Adrenal gland (tissue), 9 donors: ENCODE measurements at regions not wholly inside any gene's neighbourhood (a gene's known extent, or its start where the extent isn't known, plus 50 kb on each side); places are given as distances from the start of the nearest gene placed in this dataset.
"Not testable (repeated sequence)": the region's sequence is repeated elsewhere in the genome, so short reads cannot be mapped to it uniquely, and the experiment has no call there.

Source experiments
- DNase-seq, 7 donors: peaks; one replicate each; pipeline ENCODE4 v3.0.0-alpha.2; 2019 to 2020
- H3K27ac ChIP-seq, 5 donors: fragments of 200-600 bp; sonication (generic) in 4 of 5; 1 replicate in 3 of 5; 2 replicates in 2 of 5; pipeline versions ENCODE4 v1.5.1 to v1.8.0; 2016 to 2020; ENCODE audit warnings: mild to moderate bottlenecking in 1 of 5
- H3K27me3 ChIP-seq: fragments of 200-600 bp; 2 replicates; pipeline ENCODE4 v1.8.0; 2021
- H3K36me3 ChIP-seq, 2 donors: fragments of 200-600 bp; replicated peaks in 1 of 2; 1 replicate in 1 of 2; 2 replicates in 1 of 2; pipeline versions ENCODE4 v1.5.1 to v1.8.0; 2018 to 2022
- H3K4me1 ChIP-seq, 2 donors: fragments of 200-600 bp; replicated peaks in 1 of 2; 1 replicate in 1 of 2; 2 replicates in 1 of 2; pipeline versions ENCODE4 v1.5.1 to v1.8.0; 2018 to 2021
- H3K4me3 ChIP-seq, 4 donors: fragments of 200-600 bp; sonication (generic) in 3 of 4; one replicate each; pipeline ENCODE4 v1.5.1; 2016 to 2018
- H3K9me3 ChIP-seq, 3 donors: fragments of 200-600 bp; sonication (generic) in 1 of 3; replicated peaks in 1 of 3; 1 replicate in 2 of 3; 2 replicates in 1 of 3; pipeline versions ENCODE4 v1.5.1 to v1.8.0; 2016 to 2021
- CTCF ChIP-seq, 6 experiments: fragments of 450-650 bp in 4 of 6; fragments of 200-600 bp in 2 of 6; sonication (generic) in 1 of 6; IDR thresholded peaks; 1 replicate in 5 of 6; 2 replicates in 1 of 6; pipeline versions ENCODE4 v1.5.1 to v1.8.0; 2016 to 2021; ENCODE audit warnings: antibody characterized with exemption in 6 of 6, mild to moderate bottlenecking in 2 of 6, moderate library complexity in 1 of 6
- POLR2A ChIP-seq, 2 donors: fragments of 450-650 bp; IDR thresholded peaks; one replicate each; pipeline ENCODE4 v1.6.1; 2017; ENCODE audit warnings: antibody characterized with exemption in 2 of 2, mild to moderate bottlenecking in 2 of 2, moderate library complexity in 1 of 2
- WGBS, 4 donors: extraction: QIAGEN DNeasy Blood & Tissue Kit in 2 of 4; methylation state at CpG; one replicate each; pipeline versions ENCODE4 v1.1.5 to v1.1.7; 2013 to 2017; 5-methylcytosine and 5-hydroxymethylcytosine counted together
- intact Hi-C, 2 donors: fragments of 100-400 bp; cut with DNase I; formaldehyde crosslinking; loops; one replicate each; pipeline versions ENCODE4 v1.14.1 to v1.15.0; 2022 to 2023
- donor health status: healthy with polysubstance abuse.
- donor health status: Bipolar disorder and iron deficiency.
- donor health status: DM: yes; HTN: yes; CAD: no.
- donor health status: DM: no; HTN: no; CAD: no.
- donor health status: DM: no; HTN: no; CAD: no.

GRCh38 chr3:39725321-39725720 is 84.1 kb upstream of the MYRIP start:
- no peaks in the 10 kb centered on the region for H3K9me3 ChIP-seq
- no peak overlapping the region for H3K4me3 ChIP-seq
- H3K36me3 ChIP-seq, result no peaks in the 10 kb centered on the region
- H3K27ac ChIP-seq, result no peak overlapping the region
- no peaks in the 10 kb centered on the region for H3K4me1 ChIP-seq
- intact Hi-C loops, result loop anchor here in 1 of 2 donors (5.0 kb wide), 1 partner anchor 457 kb away; no protein-coding TSS in a partner anchor
- 76 to 93% (median 85%) methylated on average over 1 of the region's 1 CpG for WGBS, 4 donors
- H3K27me3 ChIP-seq, result no peaks in the 10 kb centered on the region
- no peak for DNase-seq
- TF ChIP-seq POLR2A (IDR thresholded peaks at IDR 0.05) (no peak), CTCF (IDR thresholded peaks at IDR 0.05) (no peak)

DNA sequence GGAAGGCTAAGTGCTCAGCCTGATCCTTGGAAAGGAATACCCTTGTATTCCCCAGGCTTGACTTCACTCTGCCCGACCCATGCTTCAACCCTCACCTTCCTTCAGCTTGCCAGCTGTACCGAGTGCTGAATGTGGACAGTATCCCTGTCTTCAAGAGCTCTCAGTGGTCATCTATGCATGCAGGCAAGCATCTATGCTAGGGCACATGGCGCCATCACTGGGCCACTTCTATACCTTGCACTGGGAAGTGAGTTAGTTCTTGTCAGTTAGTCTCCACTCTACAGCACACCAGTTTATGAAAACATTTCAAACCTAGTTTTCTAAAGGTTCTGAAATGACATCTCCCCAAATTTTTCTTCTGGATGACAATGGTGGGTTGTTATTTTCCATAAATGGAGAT is 82.0 kb upstream of the MYRIP start:
- H3K4me3 ChIP-seq, result no peak overlapping the region
- H3K4me1 ChIP-seq, result no peaks in the 10 kb centered on the region
- 52 to 70% (median 57%) methylated on average over 3 of the region's 3 CpGs for WGBS, 4 donors
- no peaks in the 10 kb centered on the region for H3K36me3 ChIP-seq
- H3K27ac ChIP-seq, result no peak overlapping the region
- DNase-seq, result no peak
- H3K27me3 ChIP-seq, result no peaks in the 10 kb centered on the region
- no peaks in the 10 kb centered on the region for H3K9me3 ChIP-seq
- intact Hi-C loops, result loop anchor here in 1 of 2 donors (5.0 kb wide), 1 partner anchor 455 kb away; no protein-coding TSS in a partner anchor
- TF ChIP-seq CTCF (IDR thresholded peaks at IDR 0.05) (no peak), POLR2A (IDR thresholded peaks at IDR 0.05) (no peak)

DNA sequence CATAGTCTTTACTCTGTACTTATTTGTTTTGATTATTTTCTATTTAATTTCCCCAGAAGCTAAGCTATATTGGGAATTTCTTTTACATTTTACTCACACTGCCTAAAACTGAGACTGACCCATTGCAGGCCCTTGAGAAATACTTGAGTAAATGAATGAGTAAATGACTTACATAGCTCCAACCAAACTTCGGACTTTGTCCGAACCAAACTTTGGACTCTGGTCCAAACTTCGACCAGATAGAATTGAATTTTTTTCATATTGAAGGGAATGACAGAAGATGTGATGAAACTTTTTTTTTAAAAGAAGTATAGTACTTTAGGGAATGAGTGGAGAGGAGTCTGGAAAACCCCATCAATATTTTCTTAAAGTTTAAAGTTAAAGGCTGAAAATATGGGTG is 75.6 kb upstream of the MYRIP start:
- 85 to 88% (median 87%) methylated on average over 3 of the region's 3 CpGs for WGBS, 4 donors
- Histone ChIP-seq H3K27ac (no peak overlapping the region), H3K27me3 (no peaks in the 10 kb centered on the region), H3K4me1 (no peaks in the 10 kb centered on the region), H3K4me3 (no peak overlapping the region), H3K9me3 (no peaks in the 10 kb centered on the region), H3K36me3 (no peaks in the 10 kb centered on the region)
- DNase-seq, result no peak
- TF ChIP-seq CTCF (IDR thresholded peaks at IDR 0.05), result no peak
- no peak for TF ChIP-seq POLR2A (IDR thresholded peaks at IDR 0.05)
- intact Hi-C loops, result no loop called here

GRCh38 chr3:39739658-39740057 is 69.8 kb upstream of the MYRIP start:
- H3K36me3 ChIP-seq, H3K27me3 ChIP-seq, H3K27ac ChIP-seq, intact Hi-C loops, H3K4me3 ChIP-seq, H3K9me3 ChIP-seq, DNase-seq, H3K4me1 ChIP-seq: not testable (repeated sequence)
- 60 to 81% (median 70%) methylated on average over 1 of the region's 1 CpG for WGBS, 4 donors

GRCh38 chr3:39744746-39745145 is 64.7 kb upstream of the MYRIP start:
- Histone ChIP-seq H3K4me3 (no peak overlapping the region), H3K27me3 (no peaks in the 10 kb centered on the region), H3K27ac (no peak overlapping the region), H3K36me3 (no peaks in the 10 kb centered on the region), H3K4me1 (no peaks in the 10 kb centered on the region), H3K9me3 (no peaks in the 10 kb centered on the region)
- 84 to 89% (median 86%) methylated on average over 3 of the region's 3 CpGs for WGBS, 4 donors
- intact Hi-C loops, result no loop called here
- DNase-seq, result no peak
- no peak for TF ChIP-seq CTCF (IDR thresholded peaks at IDR 0.05)
- TF ChIP-seq POLR2A (IDR thresholded peaks at IDR 0.05), result no peak
